GM18519 (cell line): ENCODE measurements at regions not wholly inside any gene's neighbourhood (a gene's known extent, or its start where the extent isn't known, plus 50 kb on each side); places are given as distances from the start of the nearest gene placed in this dataset.
"Not testable (repeated sequence)": the region's sequence is repeated elsewhere in the genome, so short reads cannot be mapped to it uniquely, and the experiment has no call there.

Experiments used
- ATAC-seq: cut with Tn5 transposase; IDR thresholded peaks from one replicate; pipeline ENCODE4 v1.9.1; 2021; ENCODE audit warnings: mild to moderate bottlenecking, moderate library complexity; ENCODE audit not compliant: unreplicated experiment, low FRiP score

DNA sequence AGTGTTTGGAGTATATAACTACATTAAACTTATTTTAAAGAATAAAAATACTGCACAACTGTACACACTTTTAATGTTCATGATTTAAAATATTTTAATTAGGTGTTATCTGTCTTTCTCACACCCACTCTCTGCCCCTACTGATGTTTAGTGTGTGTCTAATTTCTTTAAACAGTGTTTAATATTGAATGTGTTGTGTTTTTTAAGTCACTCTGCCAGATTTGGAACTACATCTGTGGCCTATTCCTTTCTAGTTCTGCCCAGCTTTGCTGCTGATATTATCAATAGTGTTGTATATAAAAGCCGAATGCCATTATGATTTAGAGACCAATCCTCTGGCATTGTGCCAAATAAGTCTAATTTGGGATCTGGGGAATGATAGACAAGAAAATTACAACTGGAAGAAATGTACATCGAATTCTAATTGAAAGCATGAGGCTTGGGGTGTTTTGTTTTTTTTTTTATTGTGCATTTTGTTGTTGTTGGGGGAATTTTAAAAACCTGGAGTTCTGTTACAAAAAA lies 398.0 kb downstream of the CPS1 start:
- ATAC-seq: no peak

DNA sequence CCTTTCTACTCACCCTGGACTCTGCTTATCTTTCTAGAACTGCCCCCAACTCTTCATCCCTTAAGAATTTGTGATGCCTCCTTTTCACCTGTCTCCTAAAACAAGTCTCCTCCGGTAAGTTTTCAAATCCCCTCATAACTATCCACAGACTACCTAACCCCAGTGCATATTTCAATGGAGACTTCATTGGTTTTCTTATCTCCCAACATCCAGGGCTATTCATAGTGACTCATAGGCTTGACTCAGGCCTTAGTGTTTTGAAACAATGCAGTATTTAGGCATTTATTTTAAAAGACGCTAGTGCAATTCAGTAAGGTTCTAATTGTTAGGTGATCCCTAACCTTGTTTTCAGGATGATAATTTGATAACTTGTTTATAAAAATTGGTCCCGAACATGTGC lies 399.2 kb downstream of the CPS1 start:
- no peak for ATAC-seq

DNA sequence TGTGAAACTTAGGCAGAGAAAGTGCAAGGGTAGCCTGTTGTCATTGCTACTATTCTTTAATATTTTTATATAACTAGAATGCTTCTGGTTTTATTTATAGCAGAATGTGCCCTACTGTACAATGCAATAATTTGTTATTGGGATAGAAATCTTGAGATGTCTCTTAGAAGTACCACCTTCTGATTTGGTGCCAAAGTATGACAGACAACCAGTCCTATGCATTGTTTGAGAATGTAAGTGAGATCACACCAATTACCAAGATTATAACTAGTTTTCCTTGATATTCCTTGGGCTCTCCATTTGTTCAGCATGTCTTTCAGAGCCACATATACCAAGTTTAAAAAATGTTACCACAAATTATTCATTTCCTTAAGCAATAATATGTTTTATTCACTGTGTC lies 399.7 kb downstream of the CPS1 start:
- no peak for ATAC-seq

DNA sequence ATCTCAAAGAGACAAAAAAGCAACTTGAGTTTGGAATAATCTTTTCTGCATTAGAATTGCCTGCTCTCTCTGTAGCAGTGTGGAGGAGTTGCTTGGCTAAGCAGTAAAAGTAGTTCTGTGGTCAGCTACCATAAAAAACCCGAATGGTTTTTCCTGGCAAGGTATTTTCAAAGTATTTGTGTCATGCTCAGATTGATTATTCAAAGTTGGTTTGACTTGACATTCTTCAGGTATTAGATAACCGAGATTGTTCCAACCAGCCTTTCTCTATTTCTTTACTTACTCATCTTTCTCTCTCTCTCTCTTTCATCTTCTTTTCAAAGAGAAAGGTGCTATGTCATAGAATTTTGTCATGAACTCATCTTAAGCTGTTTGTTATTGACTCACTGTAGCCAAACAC lies 404.9 kb downstream of the CPS1 start:
- ATAC-seq: no peak

DNA sequence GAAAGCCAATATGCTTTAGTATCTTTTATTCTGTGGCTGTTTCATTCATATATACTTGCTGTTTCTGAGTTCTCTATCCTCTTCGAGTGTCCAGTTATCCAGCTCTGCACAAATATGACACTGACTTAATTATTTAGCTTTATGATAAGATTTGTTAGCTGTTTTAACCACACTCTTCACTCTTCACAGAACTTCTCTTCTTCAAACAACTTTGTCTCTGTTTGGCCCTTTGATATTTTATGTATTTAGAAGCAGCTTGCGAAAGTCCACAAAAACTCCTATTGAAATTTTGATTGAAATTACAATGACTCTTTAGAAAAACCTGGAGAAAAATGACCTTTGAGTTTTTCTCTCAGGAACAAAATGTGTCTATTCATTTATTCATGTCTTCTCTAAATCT lies 407.0 kb downstream of the CPS1 start:
- no peak for ATAC-seq

DNA sequence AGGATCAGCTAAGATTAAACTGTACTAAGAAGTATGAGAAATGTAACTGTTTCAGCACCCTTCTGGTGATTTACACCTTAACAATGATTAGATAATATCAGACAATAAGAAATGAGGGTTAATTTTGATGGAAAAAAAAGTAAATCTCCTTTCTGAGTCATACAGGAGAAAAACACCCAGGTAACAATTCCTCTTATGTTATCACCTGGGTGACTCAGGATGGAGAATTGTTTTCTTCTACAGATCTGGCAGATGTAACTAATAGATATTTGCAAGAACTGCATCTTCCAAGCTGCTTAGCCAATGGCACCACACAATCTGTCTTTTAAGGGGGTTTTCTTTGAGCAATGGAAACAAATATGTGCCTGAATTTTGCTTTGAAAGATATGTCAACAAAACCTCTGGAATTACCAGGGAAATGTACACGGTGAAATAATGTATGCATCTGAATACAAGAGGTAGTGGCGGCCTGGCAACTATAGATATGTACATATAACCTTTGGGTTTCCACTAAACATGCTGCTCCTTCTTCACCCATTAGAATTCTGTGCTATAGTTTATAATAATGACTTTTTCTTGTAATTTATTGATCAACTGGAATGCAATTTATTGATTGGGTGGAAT lies 407.9 kb downstream of the CPS1 start:
- no peak for ATAC-seq

DNA sequence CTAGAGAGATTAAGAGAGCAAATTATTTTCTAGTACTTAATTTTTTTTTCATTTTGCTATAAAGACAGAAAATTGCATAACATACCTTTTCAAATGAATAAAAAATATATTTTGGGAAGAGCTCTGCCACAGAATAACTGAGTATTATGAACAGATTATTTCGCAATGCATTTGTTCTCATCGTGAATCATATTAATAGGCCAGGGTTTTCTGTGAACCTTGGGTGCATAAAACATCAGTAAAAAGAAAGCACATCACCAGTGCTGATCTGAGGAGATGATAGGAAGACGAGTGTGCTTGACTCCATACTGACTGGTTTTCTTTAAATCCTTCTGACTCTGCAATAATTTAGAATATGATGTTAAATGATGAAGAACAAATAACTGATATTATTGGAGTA lies 409.1 kb downstream of the CPS1 start:
- no peak for ATAC-seq

DNA sequence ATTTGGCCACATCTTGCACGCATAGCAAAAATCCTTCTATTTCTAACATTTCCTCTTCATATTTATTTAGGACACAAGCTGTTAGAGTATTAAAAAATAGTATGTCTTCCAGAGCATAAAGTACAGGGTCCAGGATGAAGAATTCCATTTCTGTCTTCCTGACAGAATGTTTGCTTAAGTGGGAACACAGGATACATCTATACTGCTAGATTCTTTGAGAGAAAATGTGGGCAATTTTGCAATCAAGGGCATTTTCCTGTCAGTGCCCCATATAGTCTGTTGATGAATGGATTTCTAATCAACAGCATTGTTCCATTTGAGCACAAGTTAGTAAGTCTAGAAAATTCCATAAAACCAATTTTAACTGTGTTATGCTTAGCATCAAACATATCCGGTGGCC lies 409.9 kb downstream of the CPS1 start:
- ATAC-seq: no peak

DNA sequence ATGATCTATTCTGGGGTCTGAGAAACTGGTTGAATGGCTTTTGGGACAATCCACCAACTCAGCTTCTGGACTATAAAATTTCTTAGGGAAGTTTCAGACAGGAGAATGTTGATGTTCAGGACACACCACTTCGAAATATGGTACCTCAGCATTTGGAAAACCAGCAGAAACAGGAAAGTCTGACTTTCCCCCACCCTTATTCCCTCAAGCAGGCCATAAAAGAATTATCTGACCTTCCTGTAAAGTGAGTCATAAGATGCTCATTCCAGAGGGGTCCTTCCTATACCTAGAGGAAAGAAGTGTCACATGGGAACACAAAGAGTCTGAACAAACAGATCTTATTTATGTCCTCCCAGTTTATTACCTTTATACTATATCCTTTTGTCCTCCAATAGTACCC lies 415.0 kb downstream of the CPS1 start:
- no peak for ATAC-seq

DNA sequence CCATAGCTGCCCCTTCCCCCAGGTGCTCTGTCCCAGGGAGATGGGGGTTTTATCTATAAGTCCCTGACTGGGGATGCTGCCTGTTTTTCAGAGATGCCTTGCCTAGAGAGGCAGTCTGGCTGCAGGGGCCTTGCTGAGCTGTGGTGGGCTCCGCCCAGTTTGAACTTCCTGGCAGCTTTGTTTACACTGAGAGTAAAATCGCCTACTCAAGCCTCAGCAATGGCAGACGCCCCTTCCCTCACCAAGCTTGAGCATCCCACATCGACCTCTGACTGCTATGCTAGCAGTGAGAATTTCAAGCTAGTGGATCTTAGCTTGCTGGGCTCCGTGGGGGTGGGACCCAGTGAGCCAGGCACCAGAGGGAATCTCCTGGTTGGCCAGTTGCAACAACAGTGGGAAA lies 430.4 kb downstream of the CPS1 start:
- not testable (repeated sequence) for ATAC-seq

DNA sequence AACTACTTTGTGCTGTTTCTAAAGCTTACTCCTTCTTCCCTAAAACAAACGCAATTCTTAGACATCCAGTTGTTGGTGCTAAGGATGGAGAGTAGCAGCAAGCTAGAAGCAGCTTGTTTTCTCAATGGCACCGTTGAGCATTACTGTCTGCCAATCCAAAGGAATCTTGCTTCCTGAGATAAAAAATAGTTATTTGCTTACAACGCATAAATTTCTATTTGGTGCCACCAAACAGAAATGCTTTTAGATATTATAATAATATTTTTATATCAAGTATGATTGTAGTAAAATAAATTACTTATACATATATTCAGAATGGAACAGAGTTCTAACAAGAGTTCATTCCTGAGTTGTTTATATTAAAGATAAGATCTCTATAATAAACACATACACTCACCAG lies 434.7 kb downstream of the CPS1 start:
- no peak for ATAC-seq

DNA sequence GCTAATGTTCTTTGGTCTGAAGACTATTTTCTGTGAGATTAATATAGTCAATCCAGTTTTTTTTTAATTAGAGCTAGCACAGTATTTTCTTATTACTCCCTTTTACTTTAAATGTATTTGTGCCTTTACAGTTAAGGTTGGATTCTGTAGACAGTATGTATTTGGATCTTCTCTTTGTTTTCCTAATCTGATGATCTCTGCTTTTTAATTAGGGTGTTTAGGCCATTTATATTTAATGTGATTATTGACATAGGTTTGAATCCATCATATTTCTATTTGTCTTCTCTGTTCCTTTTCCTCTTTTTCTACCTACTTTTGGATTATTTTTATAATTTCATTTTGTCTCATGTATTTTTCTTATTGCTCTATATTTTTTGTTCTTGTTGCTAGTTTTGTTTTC lies 437.7 kb downstream of the CPS1 start:
- no peak for ATAC-seq

DNA sequence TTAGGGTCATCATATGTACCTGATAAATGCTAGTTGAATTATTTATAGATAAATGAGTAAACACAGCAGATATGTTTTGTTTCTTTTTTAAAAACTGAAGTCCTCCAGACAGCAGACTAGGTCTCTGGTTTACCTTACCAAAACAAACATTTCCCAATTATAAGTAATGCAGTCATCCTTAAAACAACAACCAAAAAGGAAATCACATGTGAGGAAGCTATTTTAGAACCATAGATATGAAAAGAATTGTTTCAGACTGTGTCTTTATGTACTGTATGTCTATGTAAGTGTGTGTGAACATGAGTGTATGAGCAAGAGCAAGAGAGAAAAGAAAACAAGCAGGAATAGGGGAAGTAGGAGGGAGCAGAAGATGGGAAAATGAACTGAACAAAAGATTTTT lies 441.0 kb downstream of the CPS1 start:
- ATAC-seq: no peak

DNA sequence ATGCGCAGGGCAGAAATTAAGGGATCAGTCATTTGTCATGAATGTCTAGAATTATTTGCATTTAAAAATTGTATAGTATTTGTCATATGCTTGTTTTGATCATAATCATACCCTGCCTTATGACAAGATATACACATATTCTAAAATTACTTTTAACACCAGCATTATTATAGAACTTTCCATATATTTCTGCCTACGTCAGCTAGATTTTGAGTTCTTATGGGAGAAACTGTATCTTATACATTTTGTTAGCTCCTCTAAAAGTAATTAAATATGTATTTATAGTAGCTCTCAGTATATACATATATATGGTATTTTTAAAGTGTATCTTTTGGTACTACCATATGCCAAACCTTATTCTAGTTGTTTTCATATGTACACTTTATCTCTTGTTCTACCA lies 441.9 kb downstream of the CPS1 start:
- ATAC-seq: no peak

DNA sequence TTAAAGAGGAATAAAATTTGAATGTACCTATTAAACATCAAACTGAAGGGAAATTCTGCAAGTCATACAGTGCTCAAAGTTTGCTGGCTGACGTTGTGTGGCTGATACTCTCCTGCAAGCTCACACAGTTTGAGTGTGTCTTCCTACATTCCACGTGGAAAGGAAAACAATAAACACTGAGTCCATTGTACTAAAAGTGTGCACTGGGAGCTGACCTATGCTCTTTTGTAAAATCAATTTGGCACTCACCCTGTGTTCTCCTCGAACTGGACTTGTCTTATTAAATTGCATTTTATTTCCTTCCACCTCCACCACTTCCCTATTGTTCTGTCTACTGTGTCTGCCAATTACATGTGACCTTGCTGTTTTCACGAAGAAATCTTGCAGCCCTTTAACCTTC lies 458.0 kb downstream of the CPS1 start:
- no peak for ATAC-seq

DNA sequence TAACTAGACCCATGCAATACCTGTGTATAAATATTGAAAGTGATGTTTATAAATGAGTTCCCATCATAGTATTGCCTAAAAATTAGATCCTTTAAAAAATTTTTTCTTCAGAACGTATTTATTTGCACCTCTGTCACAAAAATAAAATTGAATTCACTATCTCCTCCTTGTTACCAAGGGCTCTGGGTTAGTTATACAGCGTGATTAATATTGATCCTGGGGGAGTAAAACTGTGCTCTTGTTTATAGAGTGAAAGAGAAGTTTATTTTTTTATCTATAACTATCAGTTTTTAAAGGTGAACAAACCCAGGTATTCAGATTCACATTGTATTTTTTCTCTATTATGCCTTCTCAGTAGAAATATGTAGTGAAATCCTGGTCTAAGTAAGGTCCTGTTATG lies 458.5 kb downstream of the CPS1 start:
- ATAC-seq: no peak

DNA sequence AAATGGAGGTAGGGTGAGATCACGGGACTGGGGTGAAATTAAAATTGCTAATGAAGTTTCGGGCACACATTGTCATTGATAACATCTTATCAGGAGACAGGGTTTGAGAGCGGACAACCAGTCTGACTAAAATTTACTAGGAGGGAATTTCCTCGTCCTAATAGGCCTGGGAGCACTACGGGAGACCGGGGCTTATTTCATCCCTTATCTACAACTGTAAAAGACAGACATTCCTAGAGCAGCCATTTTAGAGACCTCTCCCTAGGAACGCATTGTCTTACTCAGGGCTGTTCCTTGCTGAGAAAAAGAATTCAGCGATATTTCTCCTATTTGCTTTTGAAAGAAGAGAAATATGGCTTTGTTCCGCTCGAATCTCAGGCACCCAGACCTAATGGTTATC lies 468.7 kb downstream of the CPS1 start:
- not testable (repeated sequence) for ATAC-seq

DNA sequence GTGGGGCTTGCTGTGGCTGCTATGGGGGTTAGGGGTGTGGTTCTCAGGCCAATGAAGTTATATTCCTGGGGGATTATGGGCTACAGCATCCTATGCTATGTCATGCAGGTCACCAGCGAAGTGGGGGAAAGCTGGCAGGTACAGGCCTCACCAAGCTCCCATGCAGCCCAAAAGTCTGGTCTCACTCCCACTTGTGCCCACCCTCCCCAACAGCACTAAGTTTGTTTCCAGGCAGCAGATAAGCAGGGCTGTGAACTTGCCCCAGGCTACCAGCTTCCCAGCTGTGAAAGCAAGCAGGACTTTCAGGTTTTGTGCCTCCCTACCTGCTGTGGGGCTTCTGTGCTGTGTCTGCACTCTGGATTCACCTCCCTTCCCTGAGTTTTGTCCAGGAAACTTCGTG lies 469.7 kb downstream of the CPS1 start:
- no peak for ATAC-seq

DNA sequence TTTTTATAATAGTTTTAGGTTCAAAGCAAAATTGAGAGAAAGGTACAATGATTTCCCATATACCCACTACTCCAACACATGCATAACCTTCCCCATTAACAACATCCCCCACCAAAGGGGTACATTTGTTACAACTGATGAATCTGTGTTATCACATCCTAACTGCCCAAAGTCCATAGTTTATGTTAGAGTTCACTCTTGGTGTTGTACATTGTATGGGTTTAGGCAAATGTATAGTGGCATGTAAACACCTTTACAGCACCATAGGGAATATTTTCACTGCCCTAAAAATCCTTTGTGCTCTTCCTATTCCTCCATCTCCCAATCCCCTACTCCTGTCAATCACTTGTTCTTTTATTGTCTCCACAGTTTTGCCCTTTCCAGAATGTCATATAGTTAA lies 471.6 kb downstream of the CPS1 start:
- ATAC-seq: no peak

DNA sequence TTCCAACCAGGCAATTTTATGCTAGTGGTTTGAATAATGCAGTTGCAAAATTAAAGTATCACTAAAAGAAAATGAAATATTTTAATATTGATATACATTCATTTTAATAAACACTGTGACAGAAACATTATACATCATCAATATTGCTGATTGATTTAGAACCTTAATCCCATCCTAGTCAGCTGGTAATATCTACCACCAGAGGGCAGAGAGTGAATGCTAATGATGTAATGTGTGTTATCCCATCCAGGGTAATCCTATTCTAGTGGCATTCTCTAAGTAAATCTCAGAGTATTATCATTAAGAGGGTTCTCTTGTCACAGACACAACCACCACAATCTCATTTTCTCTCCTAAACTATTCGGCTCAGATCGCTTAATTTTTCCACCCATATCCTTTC lies 477.4 kb downstream of the CPS1 start:
- ATAC-seq: no peak

DNA sequence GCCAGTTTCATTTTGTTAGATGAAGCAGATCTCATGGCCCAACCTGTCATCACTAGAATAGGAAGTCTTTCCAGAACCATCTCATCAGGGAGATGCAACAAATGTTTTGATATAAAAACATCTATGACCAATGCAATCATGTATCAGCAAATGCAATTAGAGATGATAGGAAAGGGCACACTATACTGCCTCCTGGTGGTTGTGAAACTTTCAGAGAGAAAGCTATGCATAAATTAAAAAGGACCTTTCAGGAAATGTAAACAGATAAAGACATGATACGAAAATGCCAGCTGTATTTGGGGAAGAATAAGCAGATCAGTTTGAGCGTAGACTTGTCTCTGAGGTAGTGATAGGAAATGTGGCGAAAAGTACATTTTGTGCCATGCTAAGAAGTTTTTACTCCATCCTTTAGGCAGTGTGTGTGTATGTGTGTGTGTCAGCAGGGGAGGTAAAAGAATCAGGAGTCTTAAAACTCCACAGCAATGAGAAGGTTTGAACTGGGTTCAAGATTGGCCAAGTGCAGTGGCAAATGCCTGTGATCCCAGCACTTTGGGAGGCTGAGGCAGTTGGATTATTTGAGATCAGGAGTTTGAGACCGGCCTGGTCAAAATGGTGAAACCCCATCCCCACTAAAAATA lies 479.3 kb downstream of the CPS1 start:
- ATAC-seq: no peak

DNA sequence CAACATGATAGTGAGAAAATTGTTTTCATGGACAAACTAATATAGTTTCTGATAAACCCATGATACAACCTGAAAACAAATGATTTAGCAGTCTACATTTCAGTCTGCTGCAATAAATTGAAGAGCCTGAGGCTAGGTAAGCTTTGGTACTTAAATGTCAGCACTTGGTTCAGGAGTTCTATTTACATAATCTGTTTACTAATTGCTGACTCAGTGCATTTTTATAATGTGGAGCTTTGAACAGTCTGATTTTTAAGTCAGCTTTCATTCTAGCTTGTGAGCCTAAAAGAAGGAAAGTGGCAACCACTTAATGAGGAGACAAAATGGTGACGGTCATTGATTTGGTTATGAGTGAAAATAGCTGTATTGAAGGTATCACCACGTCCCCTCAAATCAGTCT lies 488.6 kb downstream of the CPS1 start:
- no peak for ATAC-seq
